ENCODE measurements at regions not wholly inside any gene's neighbourhood (a gene's known extent, or its start where the extent isn't known, plus 50 kb on each side); places are given as distances from the start of the nearest gene placed in this dataset.

DNA sequence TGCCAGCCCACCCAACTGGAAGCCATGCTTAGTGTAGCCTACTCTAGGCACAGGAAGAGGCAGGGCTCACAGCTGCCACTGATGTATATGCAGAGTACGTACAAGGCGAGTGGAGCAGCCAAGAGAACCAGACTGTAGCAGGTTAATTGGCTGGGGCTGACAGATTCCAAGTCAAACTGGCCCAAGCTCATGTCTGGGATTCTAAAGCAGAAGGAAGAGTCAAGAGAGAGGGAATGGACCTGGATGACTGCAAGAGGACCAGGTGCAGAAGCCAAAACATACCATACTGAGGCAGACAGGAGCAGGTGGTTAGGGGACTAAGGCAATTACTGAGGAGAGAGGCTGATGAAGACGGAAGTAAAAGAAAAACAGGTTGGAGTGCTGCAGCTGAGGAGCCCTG, 51.3 kb upstream of the LRRN2 start:
- DNase-seq (ENCODE audit: low spot score in 2 of 2, unreplicated experiment in 2 of 2) = no peak
- no peaks in the 10 kb centered on the region for H3K36me3 Mint-ChIP-seq
- TF ChIP-seq, protein P1, sequence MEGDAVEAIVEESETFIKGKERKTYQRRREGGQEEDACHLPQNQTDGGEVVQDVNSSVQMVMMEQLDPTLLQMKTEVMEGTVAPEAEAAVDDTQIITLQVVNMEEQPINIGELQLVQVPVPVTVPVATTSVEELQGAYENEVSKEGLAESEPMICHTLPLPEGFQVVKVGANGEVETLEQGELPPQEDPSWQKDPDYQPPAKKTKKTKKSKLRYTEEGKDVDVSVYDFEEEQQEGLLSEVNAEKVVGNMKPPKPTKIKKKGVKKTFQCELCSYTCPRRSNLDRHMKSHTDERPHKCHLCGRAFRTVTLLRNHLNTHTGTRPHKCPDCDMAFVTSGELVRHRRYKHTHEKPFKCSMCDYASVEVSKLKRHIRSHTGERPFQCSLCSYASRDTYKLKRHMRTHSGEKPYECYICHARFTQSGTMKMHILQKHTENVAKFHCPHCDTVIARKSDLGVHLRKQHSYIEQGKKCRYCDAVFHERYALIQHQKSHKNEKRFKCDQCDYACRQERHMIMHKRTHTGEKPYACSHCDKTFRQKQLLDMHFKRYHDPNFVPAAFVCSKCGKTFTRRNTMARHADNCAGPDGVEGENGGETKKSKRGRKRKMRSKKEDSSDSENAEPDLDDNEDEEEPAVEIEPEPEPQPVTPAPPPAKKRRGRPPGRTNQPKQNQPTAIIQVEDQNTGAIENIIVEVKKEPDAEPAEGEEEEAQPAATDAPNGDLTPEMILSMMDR (IDR thresholded peaks at IDR 0.05; ENCODE audit: unreplicated experiment) = no peak
- H3K27ac Mint-ChIP-seq = no peak overlapping the region
- peaks cover 14% of the 10 kb centered on the region for H3K9me3 Mint-ChIP-seq
- H3K27me3 Mint-ChIP-seq (ENCODE audit: low read depth) = peaks cover 66% of the 10 kb centered on the region
- peaks cover 4% of the 10 kb centered on the region for H3K4me1 Mint-ChIP-seq
- H3K4me3 Mint-ChIP-seq = no peak overlapping the region

DNA sequence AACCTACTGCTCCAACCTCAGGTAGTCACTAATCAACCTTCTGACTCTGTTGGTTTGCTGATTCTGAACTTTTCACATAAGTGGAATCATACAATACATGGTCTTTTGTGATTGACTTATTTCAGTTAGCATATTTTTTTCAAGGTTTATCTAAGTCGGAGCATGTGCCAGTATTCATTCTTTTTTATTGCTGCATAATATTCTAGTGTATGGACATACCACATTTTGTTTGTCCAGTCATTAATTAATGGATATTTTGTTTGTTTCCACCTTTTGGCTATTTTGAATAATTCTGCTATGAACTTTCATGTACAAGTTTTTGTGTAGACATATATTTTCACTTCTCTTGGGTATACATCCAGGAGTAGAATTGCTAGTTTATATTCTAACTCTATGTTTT, 53.0 kb upstream of the LRRN2 start:
- Mint-ChIP-seq H3K36me3 (no peaks in the 10 kb centered on the region), H3K4me3 (no peak overlapping the region), H3K27ac (no peak overlapping the region), H3K27me3 (ENCODE audit: low read depth) (peaks cover 64% of the 10 kb centered on the region), H3K4me1 (peaks cover 3% of the 10 kb centered on the region), H3K9me3 (peaks cover 14% of the 10 kb centered on the region)
- DNase-seq (ENCODE audit: low spot score in 2 of 2, unreplicated experiment in 2 of 2) = no peak
- TF ChIP-seq, protein P1 (IDR thresholded peaks at IDR 0.05; ENCODE audit: unreplicated experiment) = no peak

DNA sequence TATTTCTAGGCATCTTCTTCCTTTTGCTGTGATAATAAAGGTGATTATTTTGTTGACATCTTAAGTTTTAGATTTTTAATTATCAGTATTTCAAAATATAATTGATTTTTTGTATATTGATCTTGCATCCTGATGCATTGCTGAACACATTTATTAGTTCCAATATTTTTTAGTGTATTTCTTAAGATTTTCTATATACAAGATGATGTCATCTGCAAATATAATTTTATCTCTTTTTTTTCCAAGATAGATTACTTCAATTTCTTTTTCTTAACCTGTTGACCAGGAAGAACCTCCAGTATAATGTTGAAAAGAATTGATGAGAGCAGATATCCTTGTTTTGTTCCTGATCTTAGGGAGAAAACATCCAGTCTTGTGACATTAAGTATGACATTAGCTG, 54.8 kb upstream of the LRRN2 start:
- Mint-ChIP-seq H3K9me3 (peaks cover 14% of the 10 kb centered on the region), H3K27me3 (ENCODE audit: low read depth) (peaks cover 52% of the 10 kb centered on the region), H3K27ac (no peak overlapping the region), H3K4me1 (peaks cover 3% of the 10 kb centered on the region), H3K4me3 (no peak overlapping the region), H3K36me3 (no peaks in the 10 kb centered on the region)
- no peak for DNase-seq (ENCODE audit: low spot score in 2 of 2, unreplicated experiment in 2 of 2)
- TF ChIP-seq, protein P1 (IDR thresholded peaks at IDR 0.05; ENCODE audit: unreplicated experiment) = no peak

DNA sequence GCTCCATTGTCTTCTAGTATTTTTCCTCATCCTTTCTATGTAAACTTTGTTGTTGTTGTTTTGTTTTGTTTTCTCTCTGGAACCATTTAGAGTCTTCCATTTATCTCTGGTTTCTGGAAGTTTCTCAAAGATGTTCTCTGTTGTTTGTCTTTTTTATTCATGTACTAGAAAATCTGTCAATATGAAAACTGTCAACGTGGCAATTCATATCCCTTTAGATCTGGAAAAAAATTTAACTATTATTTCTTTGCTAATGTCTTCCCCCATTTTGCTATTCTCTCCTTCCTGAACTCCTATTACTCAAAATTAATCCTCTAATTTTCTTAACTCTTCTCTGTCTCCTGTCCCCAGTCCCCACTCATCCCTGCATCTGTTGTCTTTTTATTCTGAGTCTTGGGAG, 55.9 kb upstream of the LRRN2 start:
- no peak overlapping the region for H3K27ac Mint-ChIP-seq
- no peak overlapping the region for H3K4me3 Mint-ChIP-seq
- peaks cover 14% of the 10 kb centered on the region for H3K9me3 Mint-ChIP-seq
- H3K27me3 Mint-ChIP-seq (ENCODE audit: low read depth) = peaks cover 44% of the 10 kb centered on the region
- H3K4me1 Mint-ChIP-seq = peaks cover 3% of the 10 kb centered on the region
- no peaks in the 10 kb centered on the region for H3K36me3 Mint-ChIP-seq
- DNase-seq (ENCODE audit: low spot score in 2 of 2, unreplicated experiment in 2 of 2) = no peak
- TF ChIP-seq, protein P1 (IDR thresholded peaks at IDR 0.05; ENCODE audit: unreplicated experiment) = no peak

DNA sequence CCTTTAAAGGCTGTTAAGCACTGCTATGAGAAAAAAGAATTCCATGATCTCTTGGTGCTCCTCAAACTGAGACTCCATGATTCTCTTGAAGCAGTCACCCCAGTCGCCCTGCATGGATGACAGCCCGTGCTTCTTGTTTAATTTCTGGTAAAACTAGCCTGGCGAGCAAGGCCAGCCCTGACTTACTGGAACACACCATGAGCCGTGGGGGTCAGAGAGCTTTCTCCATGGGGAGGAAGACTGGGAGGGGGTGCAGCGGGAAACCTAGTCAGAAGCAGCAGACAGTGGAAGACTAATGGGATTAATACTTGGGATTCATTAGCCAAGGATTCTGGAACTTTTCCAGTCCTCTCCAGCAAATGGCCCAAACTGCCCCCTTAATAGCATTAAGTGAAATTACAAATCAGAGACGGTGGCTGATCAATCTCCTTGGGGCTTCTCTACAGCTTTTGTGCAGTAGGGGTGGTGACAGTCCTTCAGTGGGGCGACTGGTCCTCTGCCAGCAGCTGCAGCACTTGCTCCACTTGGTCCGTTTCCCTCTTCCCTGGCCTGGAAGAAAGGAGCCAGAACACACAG, 57.2 kb upstream of the LRRN2 start:
- no peak for DNase-seq (ENCODE audit: low spot score in 2 of 2, unreplicated experiment in 2 of 2)
- H3K36me3 Mint-ChIP-seq = no peaks in the 10 kb centered on the region
- no peak overlapping the region for H3K4me3 Mint-ChIP-seq
- H3K4me1 Mint-ChIP-seq = peaks cover 3% of the 10 kb centered on the region
- no peak overlapping the region for H3K27ac Mint-ChIP-seq
- peaks cover 11% of the 10 kb centered on the region for H3K9me3 Mint-ChIP-seq
- H3K27me3 Mint-ChIP-seq (ENCODE audit: low read depth) = peaks cover 35% of the 10 kb centered on the region
- TF ChIP-seq, protein P1 (IDR thresholded peaks at IDR 0.05; ENCODE audit: unreplicated experiment) = no peak
